Gastroesophageal sphincter (tissue), 4 donors: ENCODE measurements at regions not wholly inside any gene's neighbourhood (a gene's known extent, or its start where the extent isn't known, plus 50 kb on each side); places are given as distances from the start of the nearest gene placed in this dataset.

ENCODE experiments used
- ATAC-seq: fragments of 150-250 bp; one replicate; pipeline ENCODE4 v1.9.1; 2016; ENCODE audit warnings: mild to moderate bottlenecking, moderate library complexity
- H3K27ac ChIP-seq, 4 donors: fragments of 200-600 bp; sonication (generic) in 3 of 4; 1 replicate in 3 of 4; 2 replicates in 1 of 4; pipeline ENCODE4 v1.5.1; 2016 to 2019
- H3K27me3 ChIP-seq: fragments of 200-600 bp; sonication (generic); one replicate; pipeline ENCODE4 v1.5.1; 2019
- H3K36me3 ChIP-seq, 2 donors: fragments of 200-600 bp; sonication (generic); one replicate each; pipeline ENCODE4 v1.5.1; 2019; ENCODE audit warnings: control low read depth in 1 of 2
- H3K4me1 ChIP-seq, 3 donors: fragments of 200-600 bp; sonication (generic); 1 replicate in 2 of 3; 2 replicates in 1 of 3; pipeline ENCODE4 v1.5.1; 2016 to 2019; ENCODE audit warnings: control low read depth in 2 of 3
- H3K4me3 ChIP-seq, 2 donors: fragments of 200-600 bp; sonication (generic); one replicate each; pipeline ENCODE4 v1.5.1; 2019; ENCODE audit warnings: mild to moderate bottlenecking in 1 of 2, moderate library complexity in 1 of 2
- H3K9me3 ChIP-seq, 3 donors: fragments of 200-600 bp; sonication (generic); one replicate each; pipeline ENCODE4 v1.5.1; 2017 to 2019; ENCODE audit warnings: control low read depth in 2 of 3
- EP300 ChIP-seq: sonication (generic); formaldehyde crosslinking; IDR thresholded peaks from one replicate; pipeline ENCODE4 v1.6.1; 2017; ENCODE audit warnings: antibody characterized with exemption, mild to moderate bottlenecking
- POLR2A ChIP-seq, 2 donors: fragments of 450-650 bp; IDR thresholded peaks; one replicate each; pipeline ENCODE4 v1.6.1; 2017; ENCODE audit warnings: antibody characterized with exemption in 2 of 2, mild to moderate bottlenecking in 2 of 2, moderate library complexity in 1 of 2
- POLR2AphosphoS5 ChIP-seq: sonication (generic); formaldehyde crosslinking; IDR thresholded peaks from one replicate; pipeline ENCODE4 v1.6.1; 2017; ENCODE audit warnings: antibody characterized with exemption
- WGBS, 2 donors: methylation state at CpG; one replicate each; pipeline ENCODE4 v1.1.5; 2018; ENCODE audit warnings: low coverage in 1 of 2; 5-methylcytosine and 5-hydroxymethylcytosine counted together
- TF ChIP-seq, protein P1 (sequence below), 4 experiments: fragments of 200-600 bp in 2 of 4; fragments of 450-650 bp in 2 of 4; sonication (generic) in 1 of 4; IDR thresholded peaks; one replicate each; pipeline ENCODE4 v1.5.1; 2017 to 2019; ENCODE audit warnings: antibody characterized with exemption in 4 of 4, mild to moderate bottlenecking in 2 of 4, moderate library complexity in 2 of 4

DNA sequence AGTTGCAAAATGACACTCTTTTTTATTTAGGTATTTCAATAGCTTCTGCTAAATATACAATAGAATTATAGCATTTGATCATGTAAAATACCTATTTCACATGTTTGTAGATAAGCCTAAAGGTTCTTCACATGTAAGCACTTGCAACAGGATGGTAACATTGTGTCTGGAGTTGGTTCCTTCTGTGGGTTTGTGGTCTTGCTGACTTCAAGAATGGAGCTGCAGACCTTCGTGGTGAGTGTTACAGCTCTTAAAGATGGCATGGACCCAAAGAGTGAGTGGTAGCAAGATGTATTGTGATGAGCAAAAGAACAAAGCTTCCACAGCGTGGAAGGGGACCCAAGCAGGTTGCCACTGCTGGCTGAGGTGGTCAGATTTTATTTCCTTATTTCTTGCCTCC, 246.4 kb upstream of the PDGFD start:
- no peaks in the 10 kb centered on the region for H3K4me1 ChIP-seq
- no peak overlapping the region for H3K4me3 ChIP-seq
- WGBS, 2 donors, result 67 to 79% methylated on average over 1 to 2 of the region's 2 CpGs
- no peak for ATAC-seq
- H3K36me3 ChIP-seq, result no peaks in the 10 kb centered on the region
- TF ChIP-seq, protein P1, sequence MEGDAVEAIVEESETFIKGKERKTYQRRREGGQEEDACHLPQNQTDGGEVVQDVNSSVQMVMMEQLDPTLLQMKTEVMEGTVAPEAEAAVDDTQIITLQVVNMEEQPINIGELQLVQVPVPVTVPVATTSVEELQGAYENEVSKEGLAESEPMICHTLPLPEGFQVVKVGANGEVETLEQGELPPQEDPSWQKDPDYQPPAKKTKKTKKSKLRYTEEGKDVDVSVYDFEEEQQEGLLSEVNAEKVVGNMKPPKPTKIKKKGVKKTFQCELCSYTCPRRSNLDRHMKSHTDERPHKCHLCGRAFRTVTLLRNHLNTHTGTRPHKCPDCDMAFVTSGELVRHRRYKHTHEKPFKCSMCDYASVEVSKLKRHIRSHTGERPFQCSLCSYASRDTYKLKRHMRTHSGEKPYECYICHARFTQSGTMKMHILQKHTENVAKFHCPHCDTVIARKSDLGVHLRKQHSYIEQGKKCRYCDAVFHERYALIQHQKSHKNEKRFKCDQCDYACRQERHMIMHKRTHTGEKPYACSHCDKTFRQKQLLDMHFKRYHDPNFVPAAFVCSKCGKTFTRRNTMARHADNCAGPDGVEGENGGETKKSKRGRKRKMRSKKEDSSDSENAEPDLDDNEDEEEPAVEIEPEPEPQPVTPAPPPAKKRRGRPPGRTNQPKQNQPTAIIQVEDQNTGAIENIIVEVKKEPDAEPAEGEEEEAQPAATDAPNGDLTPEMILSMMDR (IDR thresholded peaks at IDR 0.05), result no peak
- TF ChIP-seq POLR2AphosphoS5, result no peak
- no peak for TF ChIP-seq POLR2A (IDR thresholded peaks at IDR 0.05)
- TF ChIP-seq EP300, result no peak
- H3K27ac ChIP-seq, result no peak overlapping the region
- H3K27me3 ChIP-seq, result no peaks in the 10 kb centered on the region
- H3K9me3 ChIP-seq, result no peaks in the 10 kb centered on the region

- Histone ChIP-seq H3K9me3 (no peaks in the 10 kb centered on the region), H3K36me3 (no peaks in the 10 kb centered on the region), H3K27ac (no peak overlapping the region), H3K4me1 (no peaks in the 10 kb centered on the region), H3K4me3 (no peak overlapping the region), H3K27me3 (no peaks in the 10 kb centered on the region)
- TF ChIP-seq, protein P1 (IDR thresholded peaks at IDR 0.05), result no peak
- TF ChIP-seq POLR2AphosphoS5, result no peak
- no peak for TF ChIP-seq POLR2A (IDR thresholded peaks at IDR 0.05)
- no peak for TF ChIP-seq EP300
- ATAC-seq, result no peak
- 71 to 73% methylated on average over 1 of the region's 1 CpG for WGBS, 2 donors
These were observed 244.7 kb upstream of the PDGFD start for GRCh38 chr11:104408630-104409029.

DNA sequence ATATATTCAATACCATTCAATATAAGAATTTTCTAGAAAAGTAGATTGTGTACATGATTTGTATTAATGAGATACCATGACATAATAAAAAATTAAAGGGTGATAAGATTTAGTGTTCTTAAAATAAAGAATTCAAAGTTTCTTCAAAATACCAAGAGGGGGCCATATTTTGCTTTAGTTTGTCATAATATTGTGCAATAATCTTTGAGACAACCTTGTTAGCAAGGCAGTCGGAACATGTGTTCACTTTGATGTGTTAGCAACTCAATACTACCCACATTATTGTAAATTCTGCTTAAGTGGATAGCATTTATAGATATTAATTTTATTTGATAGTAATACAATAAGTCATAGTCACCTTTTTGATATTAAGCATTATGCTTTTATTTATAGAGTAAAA, 241.3 kb upstream of the PDGFD start:
- no peaks in the 10 kb centered on the region for H3K27me3 ChIP-seq
- H3K36me3 ChIP-seq, result no peaks in the 10 kb centered on the region
- H3K4me3 ChIP-seq, result no peak overlapping the region
- TF ChIP-seq POLR2AphosphoS5 (no peak), EP300 (no peak), POLR2A (IDR thresholded peaks at IDR 0.05) (no peak)
- TF ChIP-seq, protein P1 (IDR thresholded peaks at IDR 0.05), result no peak
- 84 to 100% methylated on average over 1 of the region's 1 CpG for WGBS, 2 donors
- no peaks in the 10 kb centered on the region for H3K4me1 ChIP-seq
- no peaks in the 10 kb centered on the region for H3K9me3 ChIP-seq
- H3K27ac ChIP-seq, result no peak overlapping the region
- ATAC-seq, result no peak

GRCh38 chr11:104404231-104405175, 240.6 kb upstream of the PDGFD start:
- no peak for TF ChIP-seq EP300
- TF ChIP-seq, protein P1 (IDR thresholded peaks at IDR 0.05), result no peak
- TF ChIP-seq POLR2A (IDR thresholded peaks at IDR 0.05), result no peak
- no peak for TF ChIP-seq POLR2AphosphoS5
- Histone ChIP-seq H3K4me1 (no peaks in the 10 kb centered on the region), H3K4me3 (no peak overlapping the region), H3K36me3 (no peaks in the 10 kb centered on the region), H3K27me3 (no peaks in the 10 kb centered on the region), H3K27ac (no peak overlapping the region), H3K9me3 (no peaks in the 10 kb centered on the region)
- WGBS, 2 donors, result 75 to 81% methylated on average over 3 of the region's 3 CpGs
- ATAC-seq, result no peak
